HepG2 (cell line): ENCODE measurements at regions not wholly inside any gene's neighbourhood (a gene's known extent, or its start where the extent isn't known, plus 50 kb on each side); places are given as distances from the start of the nearest gene placed in this dataset.
"Not testable (repeated sequence)": the region's sequence is repeated elsewhere in the genome, so short reads cannot be mapped to it uniquely, and the experiment has no call there.

Experiments
- CEBPB ChIP-seq: IDR thresholded peaks from 2 replicates; pipeline ENCODE4 v1.6.1; 2011; ENCODE audit warnings: low read depth, low read length, improper control_type of control experiment, borderline replicate concordance
- GTF2F1 ChIP-seq: fragments of 150-350 bp; IDR thresholded peaks from 2 replicates; pipeline ENCODE4 v1.6.1; 2014; ENCODE audit warnings: low read length
- KAT7 ChIP-seq: IDR thresholded peaks from 2 replicates; pipeline ENCODE4 v1.6.1; 2018; ENCODE audit warnings: borderline replicate concordance, missing compliant biosample characterization
- MTF2 ChIP-seq: sonication (generic); formaldehyde crosslinking; IDR thresholded peaks from 2 replicates; pipeline ENCODE4 v1.5.0; 2020; ENCODE audit warnings: missing genetic modification reagents, borderline replicate concordance
- NFE2L1 ChIP-seq: sonication (generic); formaldehyde crosslinking; IDR thresholded peaks from 2 replicates; pipeline ENCODE4 v1.4.0; 2020; ENCODE audit warnings: missing genetic modification reagents, mild to moderate bottlenecking, borderline replicate concordance
- UBTF ChIP-seq: sonication (generic); formaldehyde crosslinking; IDR thresholded peaks from 2 replicates; pipeline ENCODE4 v1.4.0; 2020; ENCODE audit warnings: mild to moderate bottlenecking, missing genetic modification reagents
- ZMAT3 ChIP-seq: sonication (generic); formaldehyde crosslinking; conservative IDR thresholded peaks from 2 replicates; pipeline ENCODE4 v1.7.0; 2021; ENCODE audit warnings: missing genetic modification reagents
- ZNF432 ChIP-seq: sonication (generic); formaldehyde crosslinking; IDR thresholded peaks from 2 replicates; pipeline ENCODE4 v1.5.0; 2020; ENCODE audit warnings: missing genetic modification reagents, mild to moderate bottlenecking, borderline replicate concordance
- TF ChIP-seq, protein P1 (sequence below): sonication (generic); formaldehyde crosslinking; IDR thresholded peaks from 2 replicates; pipeline ENCODE4 v1.4.0; 2020; ENCODE audit warnings: mild to moderate bottlenecking, missing genetic modification reagents

- TF ChIP-seq MTF2 (CRISPR knock-in tag); NFE2L1 (CRISPR knock-in tag); KAT7; UBTF (CRISPR knock-in tag); CEBPB; ZMAT3 (CRISPR knock-in tag); GTF2F1; ZNF432 (CRISPR knock-in tag): not testable (repeated sequence)
- TF ChIP-seq, protein P1, sequence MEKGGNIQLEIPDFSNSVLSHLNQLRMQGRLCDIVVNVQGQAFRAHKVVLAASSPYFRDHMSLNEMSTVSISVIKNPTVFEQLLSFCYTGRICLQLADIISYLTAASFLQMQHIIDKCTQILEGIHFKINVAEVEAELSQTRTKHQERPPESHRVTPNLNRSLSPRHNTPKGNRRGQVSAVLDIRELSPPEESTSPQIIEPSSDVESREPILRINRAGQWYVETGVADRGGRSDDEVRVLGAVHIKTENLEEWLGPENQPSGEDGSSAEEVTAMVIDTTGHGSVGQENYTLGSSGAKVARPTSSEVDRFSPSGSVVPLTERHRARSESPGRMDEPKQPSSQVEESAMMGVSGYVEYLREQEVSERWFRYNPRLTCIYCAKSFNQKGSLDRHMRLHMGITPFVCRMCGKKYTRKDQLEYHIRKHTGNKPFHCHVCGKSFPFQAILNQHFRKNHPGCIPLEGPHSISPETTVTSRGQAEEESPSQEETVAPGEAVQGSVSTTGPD, result not testable (repeated sequence)
These were observed 91.1 kb upstream of the KRAS start for GRCh38 chr12:25341877-25342276.
